Heart left ventricle (tissue), 13 donors: ENCODE measurements at regions not wholly inside any gene's neighbourhood (a gene's known extent, or its start where the extent isn't known, plus 50 kb on each side); places are given as distances from the start of the nearest gene placed in this dataset.

Experiments used
- POLR2A ChIP-seq, 2 donors: fragments of 450-650 bp; IDR thresholded peaks; one replicate each; pipeline ENCODE4 v1.6.1; 2017; ENCODE audit warnings: antibody characterized with exemption in 2 of 2, mild to moderate bottlenecking in 2 of 2, moderate library complexity in 2 of 2
- TF ChIP-seq, protein P1 (sequence below), 12 donors: fragments of 200-600 bp; sonication (generic) in 4 of 12; IDR thresholded peaks; one replicate each; pipeline versions ENCODE4 v1.5.0 to v1.8.0; 2018 to 2022; ENCODE audit warnings: antibody characterized with exemption in 12 of 12, mild to moderate bottlenecking in 5 of 12
- donor health status: ischemic (EF 13 %, LVEDD 7.1; RV severe dilation, severe dysfunction).
- donor health status: DM: no; HTN: yes; CAD: no.
- donor health status: DM: no; HTN: no; CAD: no.
- donor health status: ischemic (EF 25% LVEDD 6.9; RV normal size, moderate dysfunction).
- donor health status: ischemic (EF 25% LVEDD 5.7; RV mildly dilated, moderate dysfunction).
- donor health status: ischemic (EF 35%, LVEDD 5.7; RV mildly dilated, moderate dysfunction).
- donor health status: nonischemic (EF 11% LVEDD 7.7; RV severe dilation, severe dysfunction).
- donor health status: DM: yes; HTN: yes; CAD: no.
- donor health status: PGD.
- donor health status: ischemic (EF 29% LVEDD 5.4; RV normal size, mild dysfunction).
- donor health status: nonischemic (EF 23%, LVEDD 6.1; RV moderate dilation, normal function).

DNA sequence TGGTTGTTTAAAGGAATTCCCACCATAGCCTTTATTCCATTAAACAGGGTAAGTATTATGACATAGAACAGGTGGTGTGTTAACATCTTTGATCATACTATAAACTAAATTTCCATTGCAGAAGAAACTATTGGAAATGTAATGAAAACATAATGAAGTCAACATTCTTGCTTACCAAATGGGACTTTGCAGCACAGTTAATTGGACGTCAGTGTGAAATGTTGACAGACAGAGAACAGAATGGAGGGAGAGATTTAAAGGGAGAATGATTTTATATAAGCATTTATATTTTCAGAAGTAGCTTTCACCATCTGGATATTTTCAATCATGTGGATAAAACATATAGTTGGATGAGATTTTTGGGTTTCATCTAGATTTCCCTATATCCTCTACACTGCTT lies 311.3 kb downstream of the TUSC1 start:
- TF ChIP-seq, protein P1, sequence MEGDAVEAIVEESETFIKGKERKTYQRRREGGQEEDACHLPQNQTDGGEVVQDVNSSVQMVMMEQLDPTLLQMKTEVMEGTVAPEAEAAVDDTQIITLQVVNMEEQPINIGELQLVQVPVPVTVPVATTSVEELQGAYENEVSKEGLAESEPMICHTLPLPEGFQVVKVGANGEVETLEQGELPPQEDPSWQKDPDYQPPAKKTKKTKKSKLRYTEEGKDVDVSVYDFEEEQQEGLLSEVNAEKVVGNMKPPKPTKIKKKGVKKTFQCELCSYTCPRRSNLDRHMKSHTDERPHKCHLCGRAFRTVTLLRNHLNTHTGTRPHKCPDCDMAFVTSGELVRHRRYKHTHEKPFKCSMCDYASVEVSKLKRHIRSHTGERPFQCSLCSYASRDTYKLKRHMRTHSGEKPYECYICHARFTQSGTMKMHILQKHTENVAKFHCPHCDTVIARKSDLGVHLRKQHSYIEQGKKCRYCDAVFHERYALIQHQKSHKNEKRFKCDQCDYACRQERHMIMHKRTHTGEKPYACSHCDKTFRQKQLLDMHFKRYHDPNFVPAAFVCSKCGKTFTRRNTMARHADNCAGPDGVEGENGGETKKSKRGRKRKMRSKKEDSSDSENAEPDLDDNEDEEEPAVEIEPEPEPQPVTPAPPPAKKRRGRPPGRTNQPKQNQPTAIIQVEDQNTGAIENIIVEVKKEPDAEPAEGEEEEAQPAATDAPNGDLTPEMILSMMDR (IDR thresholded peaks at IDR 0.05): no peak
- TF ChIP-seq POLR2A (IDR thresholded peaks at IDR 0.05): no peak
